Fibroblast of skin of right biceps (primary cell): ENCODE measurements at regions not wholly inside any gene's neighbourhood (a gene's known extent, or its start where the extent isn't known, plus 50 kb on each side); places are given as distances from the start of the nearest gene placed in this dataset.
"Not testable (repeated sequence)": the region's sequence is repeated elsewhere in the genome, so short reads cannot be mapped to it uniquely, and the experiment has no call there.

Experiments used
- DNase-seq: peaks from one replicate; pipeline ENCODE4 v3.0.0-alpha.2; 2013

- DNase-seq = no peak
These were observed 1357.4 kb upstream of the GOT2 start for GRCh38 chr16:60091529-60091928.

DNA sequence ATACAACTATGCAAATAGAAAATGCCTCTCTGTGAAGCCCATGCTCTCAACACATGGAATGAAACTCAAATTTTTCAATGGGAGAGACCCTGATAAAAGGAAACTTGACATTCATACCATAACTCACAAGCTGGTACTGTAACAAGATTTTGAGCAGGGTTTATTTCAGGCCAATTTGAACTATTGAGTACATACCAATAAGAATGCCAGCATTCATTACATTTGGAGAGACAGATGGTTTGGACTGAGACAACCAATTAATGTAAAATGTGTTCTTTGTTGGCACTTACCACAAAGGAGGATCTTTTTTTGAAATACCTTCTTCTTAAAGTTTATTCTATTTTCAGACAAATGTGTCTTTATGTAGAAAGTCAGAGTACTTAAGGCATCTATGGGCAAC, 1357.0 kb upstream of the GOT2 start:
- DNase-seq = no peak

DNA sequence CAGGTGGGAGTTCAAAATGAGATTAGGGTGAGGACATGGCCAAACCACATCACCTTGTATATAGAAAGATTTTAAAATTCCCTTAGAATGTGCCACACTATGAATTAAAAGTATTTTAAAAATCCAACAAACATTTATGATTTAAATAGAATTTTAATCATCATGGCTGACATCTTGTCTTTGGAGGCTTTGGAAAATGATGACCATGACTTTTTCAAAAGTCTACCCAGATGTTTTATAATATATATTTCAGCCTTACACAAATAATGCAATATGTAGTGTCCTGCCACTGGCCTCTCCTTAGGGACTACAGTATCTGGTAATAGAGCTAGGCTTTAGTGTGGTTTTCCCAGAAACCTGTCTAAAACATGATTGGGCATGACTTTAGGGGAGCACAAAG, 1353.4 kb upstream of the GOT2 start:
- no peak for DNase-seq

DNA sequence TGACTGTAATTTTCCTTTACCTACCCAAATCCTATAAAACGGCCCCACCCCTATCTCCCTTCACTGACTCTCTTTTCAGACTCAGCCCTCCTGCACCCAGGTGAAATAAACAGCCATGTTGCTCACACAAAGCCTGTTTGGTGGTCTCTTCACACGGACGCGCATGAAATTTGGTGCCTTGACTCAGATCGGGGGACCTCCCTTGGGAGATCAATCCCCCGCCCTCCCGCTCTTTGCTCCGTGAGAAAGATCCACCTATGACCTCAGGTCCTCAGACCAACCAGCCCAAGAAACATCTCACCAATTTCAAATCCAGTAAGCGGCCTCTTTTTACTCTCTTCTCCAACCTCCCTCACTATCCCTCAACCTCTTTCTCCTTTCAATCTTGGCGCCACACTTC, 1344.7 kb upstream of the GOT2 start:
- DNase-seq = not testable (repeated sequence)

DNA sequence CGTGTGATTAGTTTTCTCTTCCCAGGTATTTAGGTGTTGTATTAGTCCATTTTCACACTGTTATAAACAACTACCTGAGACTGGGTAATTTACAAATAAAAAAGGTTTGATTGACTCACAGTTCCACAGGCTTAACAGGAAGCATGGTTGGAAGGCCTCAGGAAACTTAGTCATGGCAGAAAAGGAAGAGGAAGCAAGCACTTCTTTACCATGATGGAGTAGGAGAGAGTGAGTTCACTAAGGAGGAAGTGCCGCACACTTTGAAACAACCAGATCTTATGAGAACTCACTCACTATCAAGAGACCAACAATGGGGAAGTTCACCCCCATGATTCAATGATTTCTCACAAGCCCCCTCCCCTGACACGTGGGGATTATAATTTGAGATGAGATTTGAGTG, 1343.7 kb upstream of the GOT2 start:
- no peak for DNase-seq

- DNase-seq = no peak
These were observed 1340.3 kb upstream of the GOT2 start for GRCh38 chr16:60074378-60074777.

DNA sequence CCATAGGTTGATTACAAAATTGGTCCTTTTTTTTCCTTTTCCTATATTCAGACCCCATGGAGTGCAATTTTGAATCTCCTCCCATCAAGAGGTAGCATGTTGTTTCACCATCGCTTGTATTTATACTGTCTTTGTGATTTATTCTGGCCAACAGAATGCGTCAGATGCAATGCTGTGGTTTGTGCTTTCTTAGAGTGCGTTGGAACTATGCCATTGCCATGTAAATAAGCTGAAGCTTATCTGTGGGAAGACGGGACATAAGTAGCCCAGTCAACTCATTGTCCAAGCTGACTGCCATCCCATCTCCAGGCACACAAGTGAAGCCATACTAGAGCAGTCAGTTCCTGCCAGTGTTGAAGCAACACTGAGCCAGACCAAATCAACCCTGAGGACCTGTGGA, 1339.3 kb upstream of the GOT2 start:
- no peak for DNase-seq

DNA sequence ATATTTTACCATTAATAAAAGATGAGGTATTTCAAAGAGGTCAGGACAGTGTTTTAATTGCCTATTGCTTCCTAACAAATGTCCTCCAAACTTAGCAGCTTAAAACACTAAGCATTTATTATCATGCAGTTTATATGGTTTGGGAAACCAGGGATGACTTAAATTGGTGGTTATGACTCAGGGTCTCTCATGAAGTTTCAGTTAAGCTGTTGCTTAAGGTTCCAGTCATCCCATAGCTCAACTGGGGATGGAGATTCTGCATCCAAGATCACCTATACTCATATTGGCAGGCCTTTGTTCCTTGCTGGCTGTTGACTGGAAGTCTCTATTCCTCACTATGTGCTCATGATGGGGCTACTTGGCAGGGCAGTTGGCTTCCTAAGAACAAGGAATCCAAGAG, 1329.9 kb upstream of the GOT2 start:
- DNase-seq = no peak

DNA sequence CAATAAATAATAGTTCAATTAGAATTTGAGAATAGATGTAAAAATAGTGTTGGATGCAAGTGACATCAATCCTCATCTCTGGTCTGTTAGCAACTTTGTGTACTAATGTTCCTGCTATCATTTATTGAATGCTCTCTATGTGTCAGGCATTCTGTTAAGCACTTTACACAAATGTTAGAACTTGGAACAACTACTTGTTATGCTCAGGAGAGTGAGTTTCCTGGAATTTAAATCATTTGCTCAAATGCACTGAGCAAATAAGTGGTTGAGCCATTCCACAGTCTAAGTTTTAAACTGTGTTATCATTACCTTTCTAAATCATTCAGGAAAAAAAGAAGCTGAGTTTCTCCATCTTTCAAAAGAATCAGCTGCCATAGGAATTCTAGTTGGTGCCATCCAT, 1327.3 kb upstream of the GOT2 start:
- DNase-seq = no peak

DNA sequence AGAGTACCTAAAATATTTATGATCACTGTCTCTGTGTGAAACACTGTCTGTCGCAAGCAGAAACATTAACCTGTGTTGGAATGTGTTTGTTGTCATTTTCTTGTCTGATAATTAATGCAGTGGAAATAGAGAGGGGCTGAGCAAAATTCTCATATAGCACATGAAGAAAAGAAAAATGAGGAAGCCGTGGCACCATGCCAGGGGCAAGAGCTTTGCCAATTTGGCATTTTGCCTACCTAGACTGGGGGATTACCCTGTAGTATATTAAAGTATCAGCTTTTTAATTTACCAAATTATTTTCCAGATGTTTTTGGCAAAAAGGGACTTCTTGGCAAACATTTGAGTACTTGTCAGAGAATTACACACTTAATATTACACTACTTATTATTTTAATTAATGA, 1326.6 kb upstream of the GOT2 start:
- DNase-seq = no peak

DNA sequence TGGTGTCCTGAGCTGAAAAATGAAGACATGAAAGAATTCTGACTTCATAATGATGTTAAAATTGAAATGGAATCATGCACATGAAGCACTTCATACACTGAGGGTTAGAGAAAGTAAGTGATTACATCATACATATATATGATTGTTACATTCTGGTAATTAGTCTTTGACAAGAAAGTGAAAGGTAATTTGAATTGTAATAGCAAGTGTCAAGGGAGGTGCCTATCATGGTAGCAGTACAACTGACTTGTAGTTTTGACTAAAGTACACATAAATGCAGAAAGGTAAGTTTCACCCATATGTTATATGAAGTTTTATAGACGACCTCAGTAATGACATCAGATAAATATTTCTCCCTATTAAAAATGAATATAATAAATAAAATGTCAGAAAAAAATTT, 1325.0 kb upstream of the GOT2 start:
- no peak for DNase-seq

- no peak for DNase-seq
These were observed 1307.6 kb upstream of the GOT2 start for GRCh38 chr16:60041671-60042070.

- peak; percentile 8 for DNase-seq
These were observed 1297.6 kb upstream of the GOT2 start for GRCh38 chr16:60031740-60032139.

GRCh38 chr16:60027351-60027750, 1293.2 kb upstream of the GOT2 start:
- no peak for DNase-seq

DNA sequence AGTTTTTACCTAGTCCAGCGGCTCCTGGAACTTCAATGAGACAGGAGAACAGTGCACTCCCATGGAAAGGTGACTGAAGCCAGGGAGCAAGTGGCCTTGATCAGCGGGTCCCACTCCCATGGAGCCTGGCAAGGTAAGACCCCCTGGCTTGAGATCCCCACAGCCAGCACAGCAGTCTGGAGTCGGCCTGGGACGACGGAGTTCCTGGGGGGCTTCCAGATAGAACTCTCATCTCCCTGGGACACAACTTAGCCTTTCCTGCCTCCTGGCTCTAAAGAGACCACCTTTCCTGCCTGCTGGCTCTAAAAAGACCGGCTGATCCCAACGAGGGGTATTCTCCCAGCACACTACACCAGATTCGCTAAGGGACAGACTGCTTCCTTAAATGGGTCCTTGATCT, 1279.0 kb upstream of the GOT2 start:
- no peak for DNase-seq

GRCh38 chr16:60001523-60001922, 1267.4 kb upstream of the GOT2 start:
- no peak for DNase-seq

DNA sequence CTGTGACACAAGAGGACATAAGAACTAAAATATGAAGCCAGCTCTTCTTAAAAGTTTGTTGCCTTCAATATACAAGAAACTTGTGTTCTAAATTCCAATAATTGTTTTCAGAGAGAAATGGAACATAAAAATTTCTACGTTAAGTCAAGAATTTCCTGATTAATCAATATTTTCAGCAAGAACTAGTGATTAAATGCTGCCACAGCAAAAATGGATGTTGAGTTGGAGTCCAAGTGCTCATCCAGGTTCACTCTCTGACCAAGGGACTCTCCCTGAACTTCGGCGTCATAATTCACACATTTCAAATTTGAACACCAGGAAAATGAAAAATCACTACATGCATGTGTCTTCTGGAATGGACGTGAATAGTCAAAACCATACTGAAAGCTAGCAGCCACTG, 1263.6 kb upstream of the GOT2 start:
- DNase-seq = no peak

GRCh38 chr16:59993101-59993500, 1259.0 kb upstream of the GOT2 start:
- no peak for DNase-seq

DNA sequence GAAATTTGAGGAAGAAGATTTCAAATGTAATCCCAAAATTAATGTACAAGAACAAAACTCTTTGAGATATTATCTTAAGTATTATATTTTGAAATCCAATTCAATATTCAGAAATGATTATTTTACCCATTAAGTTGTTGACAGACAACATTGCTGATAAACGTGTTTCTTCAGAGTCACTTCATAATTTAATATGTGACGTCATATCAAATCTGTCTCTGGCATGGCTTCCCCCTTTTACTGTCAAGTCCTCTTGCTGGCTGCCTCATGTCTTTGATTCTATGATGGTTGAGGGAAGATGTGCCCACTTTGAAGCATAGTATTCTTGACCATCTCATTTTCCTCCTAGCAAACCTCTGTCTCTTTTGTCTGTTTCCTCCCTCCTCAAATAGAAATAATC, 1257.1 kb upstream of the GOT2 start:
- no peak for DNase-seq

GRCh38 chr16:59988591-59988990, 1254.5 kb upstream of the GOT2 start:
- DNase-seq = no peak

DNA sequence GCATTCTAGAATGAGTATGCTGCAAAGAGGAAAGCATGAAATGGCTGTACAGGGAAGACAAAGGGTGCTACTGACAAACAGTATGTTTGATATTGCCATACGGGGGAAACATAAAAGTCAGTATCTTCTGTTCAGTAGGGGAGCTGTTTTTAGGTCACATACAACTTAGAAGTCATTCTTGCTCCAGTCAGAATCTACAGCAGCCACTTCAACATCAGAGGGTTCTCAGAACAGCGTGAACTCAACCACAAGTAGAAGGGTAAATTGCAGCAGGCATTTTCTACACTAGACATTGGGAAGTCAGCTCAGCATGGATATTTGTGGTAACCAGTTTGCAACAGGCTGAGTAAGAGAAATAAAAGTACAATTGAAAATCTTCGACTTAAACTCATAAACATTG, 1241.8 kb upstream of the GOT2 start:
- DNase-seq = no peak

- DNase-seq = no peak
These were observed 1239.8 kb upstream of the GOT2 start for GRCh38 chr16:59973966-59974365.

- no peak for DNase-seq
These were observed 1237.1 kb upstream of the GOT2 start for GRCh38 chr16:59971264-59971663.

- DNase-seq = no peak
These were observed 1230.3 kb upstream of the GOT2 start for GRCh38 chr16:59964232-59964924.

GRCh38 chr16:59959311-59959710, 1225.2 kb upstream of the GOT2 start:
- no peak for DNase-seq

DNA sequence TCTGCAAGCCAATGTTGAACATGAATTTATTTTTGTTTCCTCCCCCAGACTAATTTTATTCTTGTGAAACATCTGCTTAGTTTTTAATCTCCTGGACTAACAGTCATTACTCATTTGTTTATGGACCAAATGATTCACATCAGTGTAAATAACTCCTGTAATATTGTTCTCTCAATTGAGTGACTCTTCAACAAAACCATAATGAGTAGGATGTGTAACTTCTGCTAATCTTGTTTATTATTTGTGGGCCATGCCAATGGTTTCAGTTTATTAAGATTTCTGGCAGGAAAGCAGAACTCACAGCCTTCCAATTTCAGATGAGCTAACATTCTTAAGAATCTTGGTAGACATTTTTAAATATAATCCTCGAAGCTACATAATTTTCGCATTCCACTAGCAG, 1216.3 kb upstream of the GOT2 start:
- DNase-seq = no peak
